Iris pigment epithelial cell (primary cell): ENCODE measurements at regions not wholly inside any gene's neighbourhood (a gene's known extent, or its start where the extent isn't known, plus 50 kb on each side); places are given as distances from the start of the nearest gene placed in this dataset.

Experiments used
- DNase-seq: peaks from one replicate; pipeline ENCODE4 v3.0.0-alpha.2; 2011; ENCODE audit warnings: low read depth

GRCh38 chr5:120738568-120738967 lies 274.5 kb downstream of the PRR16 start:
- DNase-seq, result no peak

DNA sequence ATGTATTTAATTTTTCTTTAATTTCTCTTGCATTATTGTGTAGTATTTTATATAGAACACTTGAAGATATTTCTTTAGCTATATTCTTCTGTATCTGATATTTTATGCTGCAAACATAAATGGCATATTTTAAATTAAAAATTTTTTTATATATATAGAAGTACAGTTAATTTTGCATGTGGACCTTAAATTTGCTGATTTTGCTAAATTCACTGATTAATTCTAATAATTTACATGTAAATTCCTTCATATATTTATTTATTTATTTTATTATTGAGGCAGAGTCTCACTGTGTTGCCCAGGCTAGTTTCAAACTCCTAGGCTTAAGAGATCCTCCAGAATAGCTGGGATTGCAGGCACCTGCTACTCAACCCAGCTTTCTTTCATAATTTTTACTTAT lies 276.9 kb downstream of the PRR16 start:
- no peak for DNase-seq

DNA sequence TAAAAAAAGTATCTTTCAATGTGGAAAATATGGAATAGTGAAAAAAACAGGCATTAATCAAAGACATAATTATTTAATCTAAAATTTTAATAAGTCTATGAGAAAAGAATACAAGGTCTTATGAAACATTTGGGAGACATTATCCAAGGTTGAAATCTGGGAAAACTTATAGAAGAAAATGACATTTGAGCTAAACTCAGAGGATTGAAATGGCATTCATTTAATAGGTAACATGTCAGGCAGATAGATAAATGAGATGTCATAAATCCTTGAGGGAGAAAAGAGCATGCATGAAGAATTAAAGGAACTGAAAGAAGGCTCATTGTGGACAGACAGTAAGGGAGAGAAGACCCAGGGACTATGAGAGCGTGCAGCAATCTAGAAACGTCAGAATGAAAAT lies 284.4 kb downstream of the PRR16 start:
- DNase-seq, result no peak

DNA sequence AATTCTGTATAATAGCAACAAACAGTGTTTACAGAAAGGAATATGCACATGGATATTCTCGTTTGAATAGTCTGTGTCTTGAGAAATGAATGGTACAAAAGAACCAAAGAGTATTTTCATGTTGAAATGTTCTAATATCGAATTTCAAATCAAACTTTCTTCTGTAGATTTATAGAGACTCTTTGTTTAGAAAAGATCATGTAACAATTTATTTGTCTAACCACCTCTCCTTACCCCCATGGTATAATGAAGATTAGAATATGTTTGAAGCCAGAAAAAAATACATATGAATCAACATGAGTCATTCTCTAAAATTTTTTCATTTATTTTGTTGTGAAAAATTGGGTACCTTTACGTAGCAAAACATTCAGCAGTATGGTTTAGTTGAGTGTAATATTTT lies 285.6 kb downstream of the PRR16 start:
- DNase-seq, result peak; percentile 40

GRCh38 chr5:120759587-120759986 lies 295.5 kb downstream of the PRR16 start:
- DNase-seq, result no peak

DNA sequence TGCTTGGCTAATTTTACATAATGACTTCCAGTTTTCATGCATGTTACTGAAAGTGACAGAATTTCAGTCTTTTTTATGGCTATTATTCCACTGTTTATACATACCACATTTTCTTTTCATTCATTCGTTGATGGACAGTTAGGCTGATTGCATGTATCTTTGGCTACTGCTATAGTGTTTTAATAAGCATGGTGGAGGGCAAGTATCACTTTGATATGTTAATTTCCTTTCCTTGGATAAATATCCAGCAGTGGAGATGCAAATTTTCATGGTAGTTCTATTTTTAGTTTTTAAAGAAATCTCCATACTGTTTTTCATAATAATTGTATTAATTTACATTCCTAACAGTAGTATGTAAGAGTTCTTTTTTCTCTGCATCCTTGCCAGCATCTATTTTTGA lies 297.9 kb downstream of the PRR16 start:
- DNase-seq, result no peak

GRCh38 chr5:120765189-120765588 lies 301.1 kb downstream of the PRR16 start:
- DNase-seq, result peak; percentile 77

- DNase-seq, result peak; percentile 79
Measured at GRCh38 chr5:120767178-120767820, 303.2 kb downstream of the PRR16 start.

DNA sequence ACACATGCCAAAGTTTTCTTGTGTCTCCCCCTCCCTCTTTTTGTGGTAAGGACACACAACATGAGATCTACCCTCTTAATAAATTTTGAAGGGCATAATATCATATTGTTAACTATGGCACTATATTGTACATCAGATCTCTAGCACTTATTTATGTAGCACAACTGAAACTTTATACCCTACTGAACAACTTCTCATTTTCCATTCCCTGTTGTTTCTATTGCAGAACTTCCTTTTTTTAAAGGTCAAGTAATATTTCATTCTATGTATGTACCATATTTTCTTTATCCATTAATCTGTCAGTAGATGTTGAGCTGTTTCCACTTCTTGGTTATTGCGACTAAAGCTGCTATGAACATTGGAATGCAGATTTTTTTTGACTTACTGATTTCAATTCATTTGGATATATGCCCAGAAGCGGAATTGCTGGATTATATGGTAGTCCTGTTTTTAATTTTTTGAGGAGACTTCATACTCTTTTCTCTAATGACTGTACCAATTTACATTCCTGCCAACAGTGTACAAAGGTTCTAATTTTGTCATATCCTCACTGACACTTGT lies 305.3 kb downstream of the PRR16 start:
- peak; percentile 14 for DNase-seq

- DNase-seq, result peak; percentile 3
Measured at GRCh38 chr5:120771202-120771601, 307.1 kb downstream of the PRR16 start.

- peak; percentile 84 for DNase-seq
Measured at GRCh38 chr5:120778491-120779484, 314.7 kb downstream of the PRR16 start.

DNA sequence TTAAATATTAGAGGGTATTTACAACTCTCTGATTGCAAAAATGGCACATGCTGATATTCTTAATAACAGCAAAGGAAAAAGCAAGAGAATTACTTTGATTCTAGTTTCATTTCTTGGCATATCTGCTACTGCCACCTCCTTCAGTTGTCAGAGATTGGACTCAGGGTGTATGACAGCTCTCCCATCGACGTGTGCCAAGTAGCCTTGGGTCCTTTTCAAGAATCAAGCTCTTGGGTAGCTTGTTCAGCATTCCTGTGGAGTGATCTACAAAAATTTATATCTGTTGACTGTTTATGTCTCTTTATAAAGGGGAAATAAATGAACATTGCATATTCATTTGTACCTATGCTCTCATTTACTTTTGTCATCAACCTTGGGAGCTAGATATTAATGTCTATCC lies 315.6 kb downstream of the PRR16 start:
- DNase-seq, result peak; percentile 61

GRCh38 chr5:120788481-120788880 lies 324.4 kb downstream of the PRR16 start:
- no peak for DNase-seq

DNA sequence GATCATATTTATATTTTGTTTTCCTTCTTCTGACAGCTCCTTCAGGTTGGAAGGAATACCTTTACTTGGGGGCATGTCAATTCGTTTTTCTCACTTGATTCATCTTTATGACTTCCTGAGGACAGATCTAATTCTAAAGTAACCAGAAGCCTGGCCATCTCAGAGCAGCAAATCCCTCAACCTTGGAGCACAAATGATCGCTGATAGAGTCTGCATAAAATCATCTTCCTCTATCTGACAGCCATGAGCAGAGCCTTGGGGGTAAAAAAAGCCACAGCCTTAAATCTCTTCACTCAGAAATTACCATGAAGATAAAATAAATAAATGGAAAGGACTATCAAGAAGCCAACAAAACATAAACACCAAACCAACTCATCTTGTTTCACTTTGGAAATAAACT lies 325.8 kb downstream of the PRR16 start:
- DNase-seq, result no peak

- no peak for DNase-seq
Measured at GRCh38 chr5:120790339-120790738, 326.2 kb downstream of the PRR16 start.

GRCh38 chr5:120792477-120792876 lies 328.4 kb downstream of the PRR16 start:
- no peak for DNase-seq

- DNase-seq, result peak; percentile 19
Measured at GRCh38 chr5:120794121-120794520, 330.0 kb downstream of the PRR16 start.

GRCh38 chr5:120803282-120803681 lies 339.2 kb downstream of the PRR16 start:
- peak; percentile 40 for DNase-seq

- no peak for DNase-seq
Measured at GRCh38 chr5:120805131-120805530, 341.0 kb downstream of the PRR16 start.

DNA sequence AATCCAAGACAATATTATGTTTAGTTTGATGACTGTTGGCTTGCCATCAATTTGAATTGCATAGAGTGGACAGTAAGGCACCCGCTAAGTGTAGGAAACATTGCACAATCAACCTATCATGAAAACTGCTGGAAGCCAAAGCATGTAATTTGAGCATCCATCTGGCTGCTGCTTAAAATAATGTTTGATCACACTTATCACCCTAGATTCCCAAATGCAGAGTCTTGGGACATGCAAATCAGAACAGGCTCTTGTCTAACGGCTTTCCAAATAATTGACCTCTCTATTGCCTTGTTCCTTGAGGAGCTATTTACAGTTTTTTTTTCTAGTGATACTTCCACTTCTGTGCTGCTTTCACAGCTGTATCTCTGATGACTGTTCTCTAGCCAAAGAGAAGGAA lies 342.1 kb downstream of the PRR16 start:
- peak; percentile 76 for DNase-seq

DNA sequence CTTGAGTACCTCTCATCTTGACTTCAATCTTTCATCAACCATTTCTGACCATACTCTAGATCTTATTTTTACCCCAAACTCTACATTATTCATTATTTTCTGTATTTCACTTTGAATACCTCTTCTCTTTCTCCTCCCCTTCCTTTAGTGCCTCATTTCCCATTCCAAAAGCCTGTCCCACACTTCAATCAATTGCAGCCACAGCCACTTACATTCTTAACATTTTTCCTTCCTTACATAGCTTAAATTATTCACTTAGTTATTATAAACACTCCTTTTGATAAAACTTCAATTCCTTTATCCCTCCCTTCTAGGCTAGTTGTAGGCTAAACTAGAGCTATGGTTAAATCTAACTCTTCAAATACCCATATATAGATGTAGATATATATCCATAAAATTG lies 344.0 kb downstream of the PRR16 start:
- DNase-seq, result peak; percentile 47

GRCh38 chr5:120808606-120809005 lies 344.5 kb downstream of the PRR16 start:
- peak; percentile 49 for DNase-seq

- DNase-seq, result no peak
Measured at GRCh38 chr5:120813551-120813950, 349.5 kb downstream of the PRR16 start.
